ENCODE measurements at regions not wholly inside any gene's neighbourhood (a gene's known extent, or its start where the extent isn't known, plus 50 kb on each side); places are given as distances from the start of the nearest gene placed in this dataset.

GRCh38 chr5:169412831-169413230 lies 111.9 kb upstream of the SLIT3 start:
- no peak for DNase-seq (ENCODE audit: low read depth, low spot score)
- Histone ChIP-seq H3K9me1 (replicated peaks; ENCODE audit: control insufficient read depth, extremely low read depth, insufficient read depth, low read length) (no peaks in the 10 kb centered on the region), H3K4me2 (ENCODE audit: insufficient read depth, low read length) (no peak overlapping the region), H3K9me3 (replicated peaks; ENCODE audit: control insufficient read depth, insufficient read depth, low read length) (no peaks in the 10 kb centered on the region), H3K79me2 (ENCODE audit: control insufficient read depth, insufficient read depth, low read length) (no peaks in the 10 kb centered on the region), H3K9ac (replicated peaks; ENCODE audit: extremely low read depth, insufficient read depth, low read length) (no peak overlapping the region), H3K4me3 (replicated peaks in 1 of 3; ENCODE audit: insufficient read depth in 1 of 3, low read depth in 1 of 3, low read length in 3 of 3) (no peak overlapping the region), H3K27ac (ENCODE audit: insufficient read depth, low read depth, low read length) (no peak overlapping the region), H3K27me3 (ENCODE audit: control insufficient read depth in 2 of 2, insufficient read depth in 2 of 2, low read length in 2 of 2) (no peaks in the 10 kb centered on the region), H4K20me1 (replicated peaks; ENCODE audit: control insufficient read depth, extremely low read depth, insufficient read depth, low read length) (no peaks in the 10 kb centered on the region), H2AFZ (ENCODE audit: low read depth, low read length) (no peak overlapping the region), H3K4me1 (ENCODE audit: control insufficient read depth, extremely low read depth, insufficient read depth, low read length) (no peaks in the 10 kb centered on the region), H3K36me3 (ENCODE audit: control insufficient read depth in 2 of 2, extremely low read depth in 1 of 2, insufficient read depth in 2 of 2, low read length in 2 of 2) (no peaks in the 10 kb centered on the region)
- BruUV-seq (replicated peaks), result no TSS peak
- TF ChIP-seq GATA2 (IDR thresholded peaks at IDR 0.05; ENCODE audit: insufficient read depth, insufficient read length, low read depth, low read length) (no peak), CTCF (IDR thresholded peaks at IDR 0.05; ENCODE audit: extremely low read depth in 1 of 2, insufficient read depth in 1 of 2, low read depth in 1 of 2, low read length in 2 of 2) (no peak), FOS (IDR thresholded peaks at IDR 0.05; ENCODE audit: borderline replicate concordance, insufficient read depth, low read length) (no peak), MYC (IDR thresholded peaks at IDR 0.05; ENCODE audit: low read depth, low read length) (no peak), JUN (IDR thresholded peaks at IDR 0.05; ENCODE audit: borderline replicate concordance, insufficient read depth, insufficient read length, low read depth) (no peak), MAX (IDR thresholded peaks at IDR 0.05; ENCODE audit: insufficient read depth, insufficient read length) (no peak), POLR2A (IDR thresholded peaks at IDR 0.05; ENCODE audit: low read depth, low read length) (no peak), EZH2 (IDR thresholded peaks at IDR 0.05; ENCODE audit: borderline replicate concordance, low read depth, low read length, severe bottlenecking) (no peak), POLR2AphosphoS5 (IDR thresholded peaks at IDR 0.05; ENCODE audit: insufficient read depth, low read depth, low read length) (no peak)
- ChIA-PET POLR2A (no interaction called here), CTCF (no interaction called here)
- intact Hi-C loops (cut with micrococcal nuclease) (no loop called here), dilution Hi-C loops (cut with MboI; ENCODE audit: extremely low pct_ligation_motif_present, low sequenced_read_pairs) (no loop called here)
- no peak for FAIRE-seq

All from endothelial cell of umbilical vein (primary cell).